Tibial nerve (tissue), 4 donors: ENCODE measurements at regions not wholly inside any gene's neighbourhood (a gene's known extent, or its start where the extent isn't known, plus 50 kb on each side); places are given as distances from the start of the nearest gene placed in this dataset.

Source experiments
- DNase-seq, 2 donors: peaks; one replicate each; pipeline ENCODE4 v3.0.0-alpha.2; 2019; ENCODE audit warnings: low spot score in 2 of 2
- H3K27ac ChIP-seq, 4 donors: fragments of 200-600 bp; sonication (generic) in 3 of 4; one replicate each; pipeline ENCODE4 v1.5.1; 2017 to 2019; ENCODE audit warnings: mild to moderate bottlenecking in 1 of 4
- H3K27me3 ChIP-seq, 2 donors: fragments of 200-600 bp; sonication (generic) in 1 of 2; one replicate each; pipeline versions ENCODE4 v1.5.1 to v1.6.0; 2017 to 2019
- H3K36me3 ChIP-seq, 3 donors: fragments of 200-600 bp; sonication (generic); one replicate each; pipeline ENCODE4 v1.5.1; 2018 to 2019
- H3K4me1 ChIP-seq, 4 donors: fragments of 200-600 bp; sonication (generic) in 3 of 4; one replicate each; pipeline ENCODE4 v1.5.1; 2017 to 2019
- H3K4me3 ChIP-seq, 4 donors: fragments of 200-600 bp; sonication (generic) in 3 of 4; one replicate each; pipeline ENCODE4 v1.5.1; 2017 to 2019; ENCODE audit warnings: mild to moderate bottlenecking in 1 of 4, moderate library complexity in 1 of 4
- H3K9me3 ChIP-seq, 4 donors: fragments of 200-600 bp; sonication (generic) in 3 of 4; one replicate each; pipeline ENCODE4 v1.5.1; 2017 to 2019
- CTCF ChIP-seq, 5 experiments: fragments of 200-600 bp in 3 of 5; fragments of 450-650 bp in 2 of 5; sonication (generic) in 3 of 5; IDR thresholded peaks; one replicate each; pipeline ENCODE4 v1.5.1; 2016 to 2019; ENCODE audit warnings: antibody characterized with exemption in 5 of 5, mild to moderate bottlenecking in 3 of 5, moderate library complexity in 2 of 5
- EP300 ChIP-seq, 2 donors: sonication (generic); formaldehyde crosslinking; IDR thresholded peaks; one replicate each; pipeline ENCODE4 v1.6.1; 2017; ENCODE audit warnings: antibody characterized with exemption in 2 of 2, mild to moderate bottlenecking in 1 of 2
- POLR2A ChIP-seq, 2 donors: fragments of 450-650 bp; IDR thresholded peaks; one replicate each; pipeline ENCODE4 v1.6.1; 2017; ENCODE audit warnings: antibody characterized with exemption in 2 of 2, mild to moderate bottlenecking in 2 of 2, moderate library complexity in 2 of 2
- WGBS, 2 donors: methylation state at CpG; one replicate each; pipeline ENCODE4 v1.1.5; 2018; 5-methylcytosine and 5-hydroxymethylcytosine counted together

- peaks cover 0 to 7% (median 0%) of the 10 kb centered on the region in 3 donors for H3K36me3 ChIP-seq
- H3K9me3 ChIP-seq, result no peaks in the 10 kb centered on the region
- 77 to 89% methylated on average over 9 to 18 of the region's 18 CpGs for WGBS, 2 donors
- H3K4me3 ChIP-seq, result no peak overlapping the region
- H3K27ac ChIP-seq, result no peak overlapping the region
- H3K4me1 ChIP-seq, result no peaks in the 10 kb centered on the region
- H3K27me3 ChIP-seq, result no peaks in the 10 kb centered on the region
- DNase-seq, result no peak
- TF ChIP-seq CTCF (IDR thresholded peaks at IDR 0.05) (no peak), EP300 (IDR thresholded peaks at IDR 0.05) (no peak), POLR2A (IDR thresholded peaks at IDR 0.05) (no peak)
Measured at GRCh38 chr16:11460820-11461594, 115.7 kb downstream of the RMI2 start.

GRCh38 chr16:11461595-11461990 is 116.3 kb downstream of the RMI2 start:
- H3K9me3 ChIP-seq, result no peaks in the 10 kb centered on the region
- no peak for TF ChIP-seq POLR2A (IDR thresholded peaks at IDR 0.05)
- no peak for TF ChIP-seq CTCF (IDR thresholded peaks at IDR 0.05)
- TF ChIP-seq EP300 (IDR thresholded peaks at IDR 0.05), result no peak
- no peak overlapping the region for H3K27ac ChIP-seq
- H3K4me3 ChIP-seq, result no peak overlapping the region
- H3K4me1 ChIP-seq, result no peaks in the 10 kb centered on the region
- no peaks in the 10 kb centered on the region for H3K27me3 ChIP-seq
- H3K36me3 ChIP-seq, result peaks cover 0 to 6% (median 0%) of the 10 kb centered on the region in 3 donors
- 82 to 85% methylated on average over 6 of the region's 6 CpGs for WGBS, 2 donors
- no peak for DNase-seq

GRCh38 chr16:11462036-11462435 is 116.8 kb downstream of the RMI2 start:
- Histone ChIP-seq H3K27me3 (no peaks in the 10 kb centered on the region), H3K36me3 (peaks cover 0 to 1% (median 0%) of the 10 kb centered on the region in 3 donors), H3K4me1 (no peaks in the 10 kb centered on the region), H3K4me3 (no peak overlapping the region), H3K9me3 (no peaks in the 10 kb centered on the region), H3K27ac (no peak overlapping the region)
- no peak for TF ChIP-seq CTCF (IDR thresholded peaks at IDR 0.05)
- no peak for TF ChIP-seq EP300 (IDR thresholded peaks at IDR 0.05)
- TF ChIP-seq POLR2A (IDR thresholded peaks at IDR 0.05), result no peak
- WGBS, 2 donors, result 78 to 92% methylated on average over 4 to 9 of the region's 15 CpGs
- DNase-seq, result no peak

GRCh38 chr16:11462861-11463260 is 117.6 kb downstream of the RMI2 start:
- Histone ChIP-seq H3K36me3 (no peaks in the 10 kb centered on the region), H3K9me3 (no peaks in the 10 kb centered on the region), H3K27ac (no peak overlapping the region), H3K4me1 (no peaks in the 10 kb centered on the region), H3K4me3 (no peak overlapping the region), H3K27me3 (no peaks in the 10 kb centered on the region)
- TF ChIP-seq EP300 (IDR thresholded peaks at IDR 0.05), result no peak
- no peak for TF ChIP-seq POLR2A (IDR thresholded peaks at IDR 0.05)
- TF ChIP-seq CTCF (IDR thresholded peaks at IDR 0.05), result no peak
- 93% methylated on average over 15 of the region's 15 CpGs for WGBS, 2 donors
- DNase-seq, result no peak

- Histone ChIP-seq H3K9me3 (no peaks in the 10 kb centered on the region), H3K36me3 (no peaks in the 10 kb centered on the region), H3K4me3 (no peak overlapping the region), H3K27me3 (no peaks in the 10 kb centered on the region), H3K27ac (no peak overlapping the region), H3K4me1 (no peaks in the 10 kb centered on the region)
- TF ChIP-seq CTCF (IDR thresholded peaks at IDR 0.05) (no peak), EP300 (IDR thresholded peaks at IDR 0.05) (no peak), POLR2A (IDR thresholded peaks at IDR 0.05) (no peak)
- WGBS, 2 donors, result 63 to 74% methylated on average over 9 of the region's 9 CpGs
- no peak for DNase-seq
Measured at GRCh38 chr16:11464241-11464640, 119.0 kb downstream of the RMI2 start.
